Liver (tissue), 7 donors: ENCODE measurements at regions not wholly inside any gene's neighbourhood (a gene's known extent, or its start where the extent isn't known, plus 50 kb on each side); places are given as distances from the start of the nearest gene placed in this dataset.

Experiments used
- DNase-seq: peaks from one replicate; pipeline ENCODE4 v3.0.0-alpha.2; 2017; ENCODE audit warnings: low spot score
- H3K27ac ChIP-seq, 2 donors: one replicate each; pipeline ENCODE4 v1.7.0; 2013; ENCODE audit warnings: inconsistent platforms in 2 of 2, low read length in 2 of 2, control low read depth in 1 of 2, low read depth in 1 of 2, mild to moderate bottlenecking in 1 of 2
- H3K27me3 ChIP-seq, 4 donors: one replicate each; pipeline versions ENCODE4 v1.6.1 to v1.7.0; 2013; ENCODE audit warnings: low read length in 3 of 4, inconsistent platforms in 1 of 4, mild to moderate bottlenecking in 1 of 4, moderate library complexity in 1 of 4; ENCODE audit not compliant: control insufficient read depth in 4 of 4, insufficient read depth in 4 of 4
- H3K36me3 ChIP-seq, 4 donors: one replicate each; pipeline versions ENCODE4 v1.6.1 to v1.7.0; 2013; ENCODE audit warnings: low read length in 3 of 4, mild to moderate bottlenecking in 3 of 4, low read depth in 1 of 4, moderate library complexity in 1 of 4; ENCODE audit not compliant: control insufficient read depth in 4 of 4, insufficient read depth in 3 of 4
- H3K4me1 ChIP-seq, 4 donors: one replicate each; pipeline versions ENCODE4 v1.6.1 to v1.7.0; 2013; ENCODE audit warnings: low read length in 3 of 4, mild to moderate bottlenecking in 3 of 4, moderate library complexity in 1 of 4; ENCODE audit not compliant: control insufficient read depth in 4 of 4, insufficient read depth in 4 of 4
- H3K4me3 ChIP-seq, 3 donors: one replicate each; pipeline versions ENCODE4 v1.6.1 to v1.7.0; 2013; ENCODE audit warnings: low read length in 3 of 3, control low read depth in 1 of 3, low read depth in 1 of 3, mild to moderate bottlenecking in 1 of 3
- H3K9ac ChIP-seq, 2 donors: one replicate each; pipeline ENCODE4 v1.7.0; 2013; ENCODE audit warnings: low read length in 2 of 2, mild to moderate bottlenecking in 2 of 2, moderate library complexity in 2 of 2, control low read depth in 1 of 2, low read depth in 1 of 2
- H3K9me3 ChIP-seq, 4 donors: one replicate each; pipeline versions ENCODE4 v1.6.1 to v1.7.0; 2013; ENCODE audit warnings: low read length in 3 of 4; ENCODE audit not compliant: control insufficient read depth in 4 of 4
- ATF3 ChIP-seq: IDR thresholded peaks from 2 replicates; pipeline ENCODE4 v1.6.1; 2016; ENCODE audit warnings: antibody characterized with exemption
- EGR1 ChIP-seq, 2 donors: IDR thresholded peaks; 2 replicates each; pipeline ENCODE4 v1.6.1; 2016 to 2018; ENCODE audit warnings: antibody characterized with exemption in 2 of 2, low read depth in 2 of 2
- FOXA1 ChIP-seq: IDR thresholded peaks from 2 replicates; pipeline ENCODE4 v1.6.1; 2016; ENCODE audit warnings: antibody characterized with exemption
- FOXA2 ChIP-seq: IDR thresholded peaks from 2 replicates; pipeline ENCODE4 v1.6.1; 2016; ENCODE audit warnings: antibody characterized with exemption
- GABPA ChIP-seq, 2 donors: IDR thresholded peaks in 1 of 2; conservative IDR thresholded peaks in 1 of 2; 2 replicates each; pipeline ENCODE4 v1.6.1; 2016; ENCODE audit warnings: antibody characterized with exemption in 2 of 2, mild to moderate bottlenecking in 1 of 2, moderate library complexity in 1 of 2
- HNF4G ChIP-seq: IDR thresholded peaks from 2 replicates; pipeline ENCODE4 v1.6.1; 2016; ENCODE audit warnings: antibody characterized with exemption
- JUND ChIP-seq, 2 donors: IDR thresholded peaks; 2 replicates each; pipeline ENCODE4 v1.6.1; 2016; ENCODE audit warnings: antibody characterized with exemption in 2 of 2
- NR2F2 ChIP-seq: IDR thresholded peaks from 2 replicates; pipeline ENCODE4 v1.6.1; 2016; ENCODE audit warnings: antibody characterized with exemption
- TAF1 ChIP-seq: conservative IDR thresholded peaks from 2 replicates; pipeline ENCODE4 v1.6.1; 2016; ENCODE audit warnings: antibody characterized with exemption, mild to moderate bottlenecking
- YY1 ChIP-seq: IDR thresholded peaks from 2 replicates; pipeline ENCODE4 v1.6.1; 2016; ENCODE audit warnings: antibody characterized with exemption, mild to moderate bottlenecking
- ZBTB33 ChIP-seq: IDR thresholded peaks from 2 replicates; pipeline ENCODE4 v1.6.1; 2016; ENCODE audit warnings: antibody characterized with exemption
- WGBS: extraction: QIAGEN DNeasy Blood & Tissue Kit; methylation state at CpG from one replicate; pipeline ENCODE4 v1.1.7; 2013; 5-methylcytosine and 5-hydroxymethylcytosine counted together
- donor health status: healthy.
- donor health status: healthy.
- donor health status: healthy.
- donor health status: healthy.

- no peaks in the 10 kb centered on the region for H3K27me3 ChIP-seq
- H3K36me3 ChIP-seq = no peaks in the 10 kb centered on the region
- DNase-seq = no peak
- no peaks in the 10 kb centered on the region for H3K4me1 ChIP-seq
- peaks cover 0 to 3% (median 0%) of the 10 kb centered on the region in 4 donors for H3K9me3 ChIP-seq
- no peak overlapping the region for H3K27ac ChIP-seq
- H3K4me3 ChIP-seq = no peak overlapping the region
- TF ChIP-seq YY1 (no peak), GABPA (IDR thresholded peaks at IDR 0.05 in 1 of 2, conservative IDR thresholded peaks at IDR 0.05 in 1 of 2) (no peak), TAF1 (no peak), HNF4G (no peak), EGR1 (IDR thresholded peaks at IDR 0.05; ENCODE audit: low read depth in 2 of 2) (no peak)
- H3K9ac ChIP-seq = no peak overlapping the region
- 83% methylated on average over 2 of the region's 2 CpGs for WGBS
These were observed 134.2 kb downstream of the TSHZ3 start for GRCh38 chr19:31214997-31215396.

- no peak for TF ChIP-seq FOXA1
- TF ChIP-seq FOXA2 = no peak
- no peak for TF ChIP-seq ATF3
- TF ChIP-seq JUND (IDR thresholded peaks at IDR 0.05) = peak in 1 of 2 donors; percentile 43
- H3K9ac ChIP-seq = no peak overlapping the region
- 69% methylated on average over 9 of the region's 9 CpGs for WGBS
- no peak overlapping the region for H3K27ac ChIP-seq
- DNase-seq = no peak
- H3K4me3 ChIP-seq = no peak overlapping the region
- H3K27me3 ChIP-seq = no peaks in the 10 kb centered on the region
- no peaks in the 10 kb centered on the region for H3K4me1 ChIP-seq
- no peaks in the 10 kb centered on the region for H3K36me3 ChIP-seq
- H3K9me3 ChIP-seq = peaks cover 0 to 3% (median 0%) of the 10 kb centered on the region in 4 donors
These were observed 135.2 kb downstream of the TSHZ3 start for GRCh38 chr19:31214086-31214485.

GRCh38 chr19:31211088-31211487 lies 138.1 kb downstream of the TSHZ3 start:
- H3K9me3 ChIP-seq = peaks cover 0 to 3% (median 0%) of the 10 kb centered on the region in 4 donors
- no peak overlapping the region for H3K27ac ChIP-seq
- H3K36me3 ChIP-seq = no peaks in the 10 kb centered on the region
- 69% methylated on average over 3 of the region's 3 CpGs for WGBS
- H3K9ac ChIP-seq = no peak overlapping the region
- H3K27me3 ChIP-seq = no peaks in the 10 kb centered on the region
- no peak overlapping the region for H3K4me3 ChIP-seq
- no peak for TF ChIP-seq NR2F2
- no peaks in the 10 kb centered on the region for H3K4me1 ChIP-seq
- no peak for DNase-seq

- Histone ChIP-seq H3K4me1 (no peaks in the 10 kb centered on the region), H3K27me3 (peaks cover 0 to 2% (median 0%) of the 10 kb centered on the region in 4 donors), H3K9ac (no peak overlapping the region), H3K36me3 (no peaks in the 10 kb centered on the region), H3K9me3 (no peaks in the 10 kb centered on the region), H3K27ac (no peak overlapping the region), H3K4me3 (no peak overlapping the region)
- no peak for DNase-seq
- no peak for TF ChIP-seq FOXA2
- no peak for TF ChIP-seq GABPA (IDR thresholded peaks at IDR 0.05 in 1 of 2, conservative IDR thresholded peaks at IDR 0.05 in 1 of 2)
- TF ChIP-seq ZBTB33 = no peak
- WGBS = 75% methylated on average over 2 of the region's 2 CpGs
These were observed 143.2 kb downstream of the TSHZ3 start for GRCh38 chr19:31205887-31206518.
